DOHH2 (cell line): ENCODE measurements at regions not wholly inside any gene's neighbourhood (a gene's known extent, or its start where the extent isn't known, plus 50 kb on each side); places are given as distances from the start of the nearest gene placed in this dataset.

Experiments used
- H3F3A ChIP-seq: fragments of 200-600 bp; sonication (generic), shearing (Covaris generic); 2 replicates; pipeline ENCODE4 v1.6.0; 2016; ENCODE audit warnings: antibody characterized with exemption, mild to moderate bottlenecking; ENCODE audit not compliant: control insufficient read depth, insufficient read depth
- H3K27ac ChIP-seq: fragments of 200-600 bp; sonication (generic); 2 replicates; pipeline ENCODE4 v1.5.1; 2014; ENCODE audit warnings: low read depth, mild to moderate bottlenecking, low read length, moderate library complexity
- H3K27me3 ChIP-seq: fragments of 200-600 bp; sonication (generic); 2 replicates; pipeline ENCODE4 v1.6.1; 2014; ENCODE audit warnings: mild to moderate bottlenecking, low read length, mixed read lengths; ENCODE audit not compliant: control insufficient read depth
- H3K36me3 ChIP-seq: fragments of 200-600 bp; sonication (generic); 2 replicates; pipeline ENCODE4 v1.6.1; 2014; ENCODE audit warnings: mild to moderate bottlenecking, low read length, moderate library complexity, mixed read lengths; ENCODE audit not compliant: control insufficient read depth
- H3K4me1 ChIP-seq: fragments of 200-600 bp; sonication (generic); 2 replicates; pipeline ENCODE4 v1.6.1; 2014; ENCODE audit warnings: mild to moderate bottlenecking, low read length, mixed read lengths; ENCODE audit not compliant: control insufficient read depth
- H3K4me2 ChIP-seq: fragments of 200-600 bp; sonication (generic); 2 replicates; pipeline ENCODE4 v1.6.0; 2014; ENCODE audit warnings: mild to moderate bottlenecking, low read length, moderate library complexity
- H3K4me3 ChIP-seq: fragments of 200-600 bp; sonication (generic); 2 replicates; pipeline ENCODE4 v1.5.1; 2014; ENCODE audit warnings: mild to moderate bottlenecking, low read length, mixed read lengths
- H3K79me2 ChIP-seq: fragments of 200-600 bp; sonication (generic); 2 replicates; pipeline ENCODE4 v1.6.1; 2014; ENCODE audit warnings: mild to moderate bottlenecking, low read length, mixed read lengths; ENCODE audit not compliant: control insufficient read depth
- H3K9me2 ChIP-seq: fragments of 200-600 bp; sonication (generic); replicated peaks from 2 replicates; pipeline ENCODE4 v1.6.1; 2014; ENCODE audit warnings: mild to moderate bottlenecking, low read length, mixed read lengths; ENCODE audit not compliant: control insufficient read depth
- H3K9me3 ChIP-seq: fragments of 200-600 bp; sonication (generic); 2 replicates; pipeline ENCODE4 v1.6.1; 2014; ENCODE audit warnings: antibody characterized with exemption, low read length, mixed read lengths; ENCODE audit not compliant: control insufficient read depth, insufficient read depth
- H4K20me1 ChIP-seq: fragments of 200-600 bp; sonication (generic); 2 replicates; pipeline ENCODE4 v1.6.0; 2014; ENCODE audit warnings: low read depth, mild to moderate bottlenecking, antibody characterized with exemption, low read length, moderate library complexity; ENCODE audit not compliant: control insufficient read depth, insufficient read depth
- EZH2phosphoT487 ChIP-seq: fragments of 200-600 bp; sonication (generic); IDR thresholded peaks from 2 replicates; pipeline ENCODE4 v1.6.1; 2017; ENCODE audit warnings: borderline replicate concordance, mild to moderate bottlenecking, antibody characterized with exemption, low read length, moderate library complexity, mixed read lengths
- TF ChIP-seq, protein P1 (sequence below): fragments of 200-600 bp; sonication (generic); IDR thresholded peaks from one replicate; pipeline ENCODE4 v1.5.1; 2014; ENCODE audit warnings: antibody characterized with exemption, mild to moderate bottlenecking, low read depth, low read length; ENCODE audit not compliant: poor library complexity, severe bottlenecking

DNA sequence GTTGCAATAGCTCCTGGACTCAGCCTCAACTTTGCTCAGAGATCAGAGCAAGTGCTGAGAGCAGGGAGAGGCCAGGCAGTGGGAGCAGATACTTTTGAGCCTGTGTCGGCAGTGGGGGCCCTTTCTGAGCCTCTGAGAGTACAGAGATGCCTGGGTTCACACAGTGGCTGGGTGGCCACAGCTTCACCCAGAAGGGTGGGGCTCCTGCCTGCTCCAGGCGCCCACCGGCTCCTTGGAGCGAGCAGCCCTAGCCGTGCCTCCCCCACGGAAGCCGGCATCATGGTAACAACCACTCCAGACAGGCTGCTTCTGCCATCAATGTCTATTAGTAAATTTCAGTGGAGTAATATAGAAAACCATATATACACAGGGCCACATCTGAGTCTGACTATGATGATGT is 619.2 kb upstream of the SETBP1 start:
- H3K27me3 ChIP-seq: no peaks in the 10 kb centered on the region
- H3K4me3 ChIP-seq: no peak overlapping the region
- no peaks in the 10 kb centered on the region for H3K36me3 ChIP-seq
- no peak overlapping the region for H3K27ac ChIP-seq
- H3K4me1 ChIP-seq: no peaks in the 10 kb centered on the region
- H3K79me2 ChIP-seq: no peaks in the 10 kb centered on the region
- TF ChIP-seq, protein P1, sequence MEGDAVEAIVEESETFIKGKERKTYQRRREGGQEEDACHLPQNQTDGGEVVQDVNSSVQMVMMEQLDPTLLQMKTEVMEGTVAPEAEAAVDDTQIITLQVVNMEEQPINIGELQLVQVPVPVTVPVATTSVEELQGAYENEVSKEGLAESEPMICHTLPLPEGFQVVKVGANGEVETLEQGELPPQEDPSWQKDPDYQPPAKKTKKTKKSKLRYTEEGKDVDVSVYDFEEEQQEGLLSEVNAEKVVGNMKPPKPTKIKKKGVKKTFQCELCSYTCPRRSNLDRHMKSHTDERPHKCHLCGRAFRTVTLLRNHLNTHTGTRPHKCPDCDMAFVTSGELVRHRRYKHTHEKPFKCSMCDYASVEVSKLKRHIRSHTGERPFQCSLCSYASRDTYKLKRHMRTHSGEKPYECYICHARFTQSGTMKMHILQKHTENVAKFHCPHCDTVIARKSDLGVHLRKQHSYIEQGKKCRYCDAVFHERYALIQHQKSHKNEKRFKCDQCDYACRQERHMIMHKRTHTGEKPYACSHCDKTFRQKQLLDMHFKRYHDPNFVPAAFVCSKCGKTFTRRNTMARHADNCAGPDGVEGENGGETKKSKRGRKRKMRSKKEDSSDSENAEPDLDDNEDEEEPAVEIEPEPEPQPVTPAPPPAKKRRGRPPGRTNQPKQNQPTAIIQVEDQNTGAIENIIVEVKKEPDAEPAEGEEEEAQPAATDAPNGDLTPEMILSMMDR: no peak
- no peak for TF ChIP-seq EZH2phosphoT487
- H3K9me2 ChIP-seq: no peaks in the 10 kb centered on the region
- no peak overlapping the region for H3K4me2 ChIP-seq
- H3K9me3 ChIP-seq: no peaks in the 10 kb centered on the region
- H3F3A ChIP-seq: no peaks in the 10 kb centered on the region
- no peaks in the 10 kb centered on the region for H4K20me1 ChIP-seq

DNA sequence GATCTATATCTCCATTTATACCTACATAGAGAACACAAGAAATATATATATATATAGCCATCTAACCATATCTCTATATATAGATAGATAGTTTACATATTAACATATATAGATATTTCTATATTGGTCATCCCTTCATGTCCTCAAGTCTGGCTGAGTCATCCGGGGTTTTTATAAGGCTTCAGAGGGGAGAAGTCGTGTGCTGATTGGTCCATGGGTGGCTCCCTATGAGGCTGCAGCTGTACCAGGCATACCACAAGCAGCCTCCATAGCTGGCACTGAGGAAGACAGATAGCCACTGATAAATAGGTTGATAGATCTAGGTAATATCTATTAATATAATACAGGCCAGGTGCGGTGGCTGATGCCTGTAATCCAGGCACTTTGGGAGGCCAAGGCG is 618.3 kb upstream of the SETBP1 start:
- Histone ChIP-seq H3K4me2 (no peak overlapping the region), H3K79me2 (no peaks in the 10 kb centered on the region), H3K4me3 (no peak overlapping the region), H3K4me1 (no peaks in the 10 kb centered on the region), H4K20me1 (no peaks in the 10 kb centered on the region), H3K36me3 (no peaks in the 10 kb centered on the region), H3K9me2 (no peaks in the 10 kb centered on the region), H3F3A (no peaks in the 10 kb centered on the region), H3K27ac (no peak overlapping the region), H3K9me3 (no peaks in the 10 kb centered on the region), H3K27me3 (no peaks in the 10 kb centered on the region)
- no peak for TF ChIP-seq EZH2phosphoT487
- TF ChIP-seq, protein P1: no peak

DNA sequence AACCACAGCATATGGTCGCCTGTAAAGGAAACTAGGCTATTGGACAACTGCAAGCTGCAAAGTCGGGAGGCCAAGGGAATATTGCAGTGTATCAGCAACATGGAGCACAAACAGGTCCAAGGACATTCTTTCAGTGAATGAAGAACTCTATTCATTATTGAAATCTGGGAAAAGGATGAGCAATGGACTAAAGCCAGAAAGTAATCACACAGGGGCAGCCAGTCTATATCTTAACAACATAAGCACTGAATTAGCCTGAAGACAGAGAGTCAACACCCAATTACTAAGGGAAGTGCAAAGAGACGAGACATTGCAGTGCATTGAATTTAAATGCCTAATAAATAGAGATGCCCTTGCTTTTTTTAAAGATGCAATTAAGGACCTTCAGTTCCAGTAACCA is 615.5 kb upstream of the SETBP1 start:
- H3K9me2 ChIP-seq: no peaks in the 10 kb centered on the region
- H3K4me3 ChIP-seq: no peak overlapping the region
- H3K4me1 ChIP-seq: no peaks in the 10 kb centered on the region
- no peaks in the 10 kb centered on the region for H4K20me1 ChIP-seq
- H3K27me3 ChIP-seq: no peaks in the 10 kb centered on the region
- TF ChIP-seq, protein P1: no peak
- TF ChIP-seq EZH2phosphoT487: no peak
- H3K27ac ChIP-seq: no peak overlapping the region
- H3K4me2 ChIP-seq: no peak overlapping the region
- H3K36me3 ChIP-seq: no peaks in the 10 kb centered on the region
- H3K9me3 ChIP-seq: no peaks in the 10 kb centered on the region
- no peaks in the 10 kb centered on the region for H3F3A ChIP-seq
- no peaks in the 10 kb centered on the region for H3K79me2 ChIP-seq

GRCh38 chr18:44066541-44066940 is 614.1 kb upstream of the SETBP1 start:
- Histone ChIP-seq H4K20me1 (no peaks in the 10 kb centered on the region), H3K4me3 (no peak overlapping the region), H3K9me3 (no peaks in the 10 kb centered on the region), H3K27ac (no peak overlapping the region), H3K27me3 (no peaks in the 10 kb centered on the region), H3K4me2 (no peak overlapping the region), H3K36me3 (no peaks in the 10 kb centered on the region), H3K9me2 (no peaks in the 10 kb centered on the region), H3K79me2 (no peaks in the 10 kb centered on the region), H3F3A (no peaks in the 10 kb centered on the region), H3K4me1 (no peaks in the 10 kb centered on the region)
- TF ChIP-seq, protein P1: no peak
- TF ChIP-seq EZH2phosphoT487: no peak
